ENCODE measurements at regions not wholly inside any gene's neighbourhood (a gene's known extent, or its start where the extent isn't known, plus 50 kb on each side); places are given as distances from the start of the nearest gene placed in this dataset.

GRCh38 chr10:129090618-129091366, 376.2 kb upstream of the MGMT start:
- WGBS, result 87% methylated on average over 6 of the region's 6 CpGs
- no peak for DNase-seq (ENCODE audit: low spot score)
- no peak for TF ChIP-seq FOXA2 (IDR thresholded peaks at IDR 0.05)
- no peak for TF ChIP-seq YY1 (IDR thresholded peaks at IDR 0.05)
- TF ChIP-seq GABPA (IDR thresholded peaks at IDR 0.05 in 1 of 2, conservative IDR thresholded peaks at IDR 0.05 in 1 of 2), result no peak
- TF ChIP-seq SP1 (IDR thresholded peaks at IDR 0.05), result no peak
- TF ChIP-seq ZBTB33 (IDR thresholded peaks at IDR 0.05), result no peak
- TF ChIP-seq, protein P1, sequence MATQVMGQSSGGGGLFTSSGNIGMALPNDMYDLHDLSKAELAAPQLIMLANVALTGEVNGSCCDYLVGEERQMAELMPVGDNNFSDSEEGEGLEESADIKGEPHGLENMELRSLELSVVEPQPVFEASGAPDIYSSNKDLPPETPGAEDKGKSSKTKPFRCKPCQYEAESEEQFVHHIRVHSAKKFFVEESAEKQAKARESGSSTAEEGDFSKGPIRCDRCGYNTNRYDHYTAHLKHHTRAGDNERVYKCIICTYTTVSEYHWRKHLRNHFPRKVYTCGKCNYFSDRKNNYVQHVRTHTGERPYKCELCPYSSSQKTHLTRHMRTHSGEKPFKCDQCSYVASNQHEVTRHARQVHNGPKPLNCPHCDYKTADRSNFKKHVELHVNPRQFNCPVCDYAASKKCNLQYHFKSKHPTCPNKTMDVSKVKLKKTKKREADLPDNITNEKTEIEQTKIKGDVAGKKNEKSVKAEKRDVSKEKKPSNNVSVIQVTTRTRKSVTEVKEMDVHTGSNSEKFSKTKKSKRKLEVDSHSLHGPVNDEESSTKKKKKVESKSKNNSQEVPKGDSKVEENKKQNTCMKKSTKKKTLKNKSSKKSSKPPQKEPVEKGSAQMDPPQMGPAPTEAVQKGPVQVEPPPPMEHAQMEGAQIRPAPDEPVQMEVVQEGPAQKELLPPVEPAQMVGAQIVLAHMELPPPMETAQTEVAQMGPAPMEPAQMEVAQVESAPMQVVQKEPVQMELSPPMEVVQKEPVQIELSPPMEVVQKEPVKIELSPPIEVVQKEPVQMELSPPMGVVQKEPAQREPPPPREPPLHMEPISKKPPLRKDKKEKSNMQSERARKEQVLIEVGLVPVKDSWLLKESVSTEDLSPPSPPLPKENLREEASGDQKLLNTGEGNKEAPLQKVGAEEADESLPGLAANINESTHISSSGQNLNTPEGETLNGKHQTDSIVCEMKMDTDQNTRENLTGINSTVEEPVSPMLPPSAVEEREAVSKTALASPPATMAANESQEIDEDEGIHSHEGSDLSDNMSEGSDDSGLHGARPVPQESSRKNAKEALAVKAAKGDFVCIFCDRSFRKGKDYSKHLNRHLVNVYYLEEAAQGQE (IDR thresholded peaks at IDR 0.05), result no peak
- no peak for TF ChIP-seq HNF4G (IDR thresholded peaks at IDR 0.05)
- no peak for TF ChIP-seq TAF1 (conservative IDR thresholded peaks at IDR 0.05)
- TF ChIP-seq, protein P2, sequence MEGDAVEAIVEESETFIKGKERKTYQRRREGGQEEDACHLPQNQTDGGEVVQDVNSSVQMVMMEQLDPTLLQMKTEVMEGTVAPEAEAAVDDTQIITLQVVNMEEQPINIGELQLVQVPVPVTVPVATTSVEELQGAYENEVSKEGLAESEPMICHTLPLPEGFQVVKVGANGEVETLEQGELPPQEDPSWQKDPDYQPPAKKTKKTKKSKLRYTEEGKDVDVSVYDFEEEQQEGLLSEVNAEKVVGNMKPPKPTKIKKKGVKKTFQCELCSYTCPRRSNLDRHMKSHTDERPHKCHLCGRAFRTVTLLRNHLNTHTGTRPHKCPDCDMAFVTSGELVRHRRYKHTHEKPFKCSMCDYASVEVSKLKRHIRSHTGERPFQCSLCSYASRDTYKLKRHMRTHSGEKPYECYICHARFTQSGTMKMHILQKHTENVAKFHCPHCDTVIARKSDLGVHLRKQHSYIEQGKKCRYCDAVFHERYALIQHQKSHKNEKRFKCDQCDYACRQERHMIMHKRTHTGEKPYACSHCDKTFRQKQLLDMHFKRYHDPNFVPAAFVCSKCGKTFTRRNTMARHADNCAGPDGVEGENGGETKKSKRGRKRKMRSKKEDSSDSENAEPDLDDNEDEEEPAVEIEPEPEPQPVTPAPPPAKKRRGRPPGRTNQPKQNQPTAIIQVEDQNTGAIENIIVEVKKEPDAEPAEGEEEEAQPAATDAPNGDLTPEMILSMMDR (IDR thresholded peaks at IDR 0.05; ENCODE audit: low read depth, low read length, missing input control), result no peak
- TF ChIP-seq NR2F2 (IDR thresholded peaks at IDR 0.05), result no peak

DNA sequence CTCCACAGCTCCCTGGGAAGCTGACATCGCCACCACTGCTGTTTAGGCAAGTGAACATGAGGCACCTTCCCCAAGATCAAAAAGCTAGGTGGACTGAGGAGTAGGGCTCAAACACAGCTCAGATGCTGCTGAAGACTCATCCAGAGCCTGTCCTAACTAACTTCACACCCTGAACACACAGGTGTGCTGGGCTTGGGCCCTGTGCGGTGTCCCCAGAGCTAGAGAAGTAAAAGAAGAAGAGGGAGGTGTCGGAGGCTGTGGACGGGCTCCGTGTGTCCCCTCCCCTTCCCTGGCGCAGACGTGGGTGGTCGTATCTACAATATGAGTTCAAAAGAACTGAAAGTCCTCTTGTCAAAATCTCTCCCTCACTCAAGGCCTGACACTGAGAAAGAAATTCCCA, 373.4 kb upstream of the MGMT start:
- Histone ChIP-seq H3K9ac (ENCODE audit: low read depth in 1 of 2, low read length in 2 of 2) (no peak overlapping the region), H3K27ac (ENCODE audit: low read depth in 1 of 2, low read length in 2 of 2) (no peak overlapping the region), H3K9me3 (ENCODE audit: control insufficient read depth in 4 of 4, low read length in 3 of 4) (no peaks in the 10 kb centered on the region), H3K27me3 (ENCODE audit: control insufficient read depth in 4 of 4, insufficient read depth in 4 of 4, low read length in 3 of 4) (no peaks in the 10 kb centered on the region), H3K4me1 (ENCODE audit: control insufficient read depth in 4 of 4, insufficient read depth in 4 of 4, low read length in 3 of 4) (peaks cover 2 to 10% (median 8%) of the 10 kb centered on the region in 4 donors), H3K36me3 (ENCODE audit: control insufficient read depth in 4 of 4, insufficient read depth in 3 of 4, low read depth in 1 of 4, low read length in 3 of 4) (no peaks in the 10 kb centered on the region), H3K4me3 (ENCODE audit: low read depth in 1 of 3, low read length in 3 of 3) (no peak overlapping the region)
- DNase-seq (ENCODE audit: low spot score), result no peak
- no peak for TF ChIP-seq RXRA (IDR thresholded peaks at IDR 0.05)
- TF ChIP-seq EGR1 (IDR thresholded peaks at IDR 0.05; ENCODE audit: low read depth in 2 of 2), result no peak
- no peak for TF ChIP-seq JUND (IDR thresholded peaks at IDR 0.05)
- TF ChIP-seq ZBTB33 (IDR thresholded peaks at IDR 0.05), result no peak
- TF ChIP-seq HNF4G (IDR thresholded peaks at IDR 0.05), result no peak
- TF ChIP-seq HNF4A (conservative IDR thresholded peaks at IDR 0.05), result no peak
- TF ChIP-seq ATF3 (IDR thresholded peaks at IDR 0.05), result no peak
- TF ChIP-seq RAD21 (IDR thresholded peaks at IDR 0.05), result no peak
- TF ChIP-seq FOXA1 (IDR thresholded peaks at IDR 0.05), result no peak
- no peak for TF ChIP-seq SP1 (IDR thresholded peaks at IDR 0.05)
- WGBS, result 92% methylated on average over 8 of the region's 8 CpGs

More at GRCh38 chr10:129090618-129091366, 376.2 kb upstream of the MGMT start:
- no peak overlapping the region for H3K27ac ChIP-seq (ENCODE audit: low read depth in 1 of 2, low read length in 2 of 2)
- no peak overlapping the region for H3K4me3 ChIP-seq (ENCODE audit: low read depth in 1 of 3, low read length in 3 of 3)
- peaks cover 0 to 1% (median 0%) of the 10 kb centered on the region in 4 donors for H3K9me3 ChIP-seq (ENCODE audit: control insufficient read depth in 4 of 4, low read length in 3 of 4)
- no peaks in the 10 kb centered on the region for H3K27me3 ChIP-seq (ENCODE audit: control insufficient read depth in 4 of 4, insufficient read depth in 4 of 4, low read length in 3 of 4)
- H3K4me1 ChIP-seq (ENCODE audit: control insufficient read depth in 4 of 4, insufficient read depth in 4 of 4, low read length in 3 of 4), result no peaks in the 10 kb centered on the region
- H3K9ac ChIP-seq (ENCODE audit: low read depth in 1 of 2, low read length in 2 of 2), result no peak overlapping the region
- no peaks in the 10 kb centered on the region for H3K36me3 ChIP-seq (ENCODE audit: control insufficient read depth in 4 of 4, insufficient read depth in 3 of 4, low read depth in 1 of 4, low read length in 3 of 4)

Measured in liver (tissue), 8 donors.